ENCODE measurements at regions not wholly inside any gene's neighbourhood (a gene's known extent, or its start where the extent isn't known, plus 50 kb on each side); places are given as distances from the start of the nearest gene placed in this dataset.

- DNase-seq = no peak
Observed at GRCh38 chr2:217445723-217446122, 557.1 kb downstream of the TNS1 start.

GRCh38 chr2:217444932-217445331 is 557.9 kb downstream of the TNS1 start:
- DNase-seq = no peak

DNA sequence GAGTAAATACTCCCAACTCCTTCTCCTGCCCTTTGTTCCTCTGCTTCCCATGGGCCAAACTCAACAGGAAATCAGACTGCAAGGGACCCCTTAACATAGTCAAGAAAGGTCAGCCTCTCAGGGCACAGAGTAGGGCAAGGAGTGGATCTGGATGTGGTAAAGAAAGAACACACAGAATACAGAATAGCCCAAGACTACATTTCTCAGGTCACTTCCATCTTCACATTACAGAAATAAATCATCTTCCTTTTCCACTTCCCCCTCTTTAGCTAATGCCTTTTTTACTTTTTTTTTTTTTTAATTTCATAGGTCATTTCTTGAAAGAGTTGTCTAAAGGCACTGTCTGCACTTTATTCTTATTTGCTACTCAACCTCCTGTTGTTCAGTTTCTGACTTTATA is 558.3 kb downstream of the TNS1 start:
- no peak for DNase-seq

GRCh38 chr2:217443601-217444000 is 559.2 kb downstream of the TNS1 start:
- no peak for DNase-seq

DNA sequence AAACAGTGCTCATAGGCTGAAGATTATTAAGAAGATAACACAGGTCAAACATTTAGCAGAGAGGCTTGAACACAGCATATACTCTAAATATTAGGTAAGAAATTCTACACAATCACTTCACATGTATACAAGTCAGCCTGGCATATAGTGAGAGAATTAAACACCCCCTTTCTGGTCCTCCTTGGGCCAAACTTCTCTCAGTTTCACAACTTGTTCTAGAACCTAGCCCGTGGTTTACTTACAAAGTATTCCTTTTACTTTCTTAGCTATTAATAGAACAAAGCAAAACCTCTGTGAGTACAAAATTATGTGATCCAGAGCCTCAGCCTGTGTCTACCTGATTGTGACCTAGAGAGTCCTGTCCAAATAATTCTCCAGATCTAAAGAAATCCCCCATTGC is 562.8 kb downstream of the TNS1 start:
- DNase-seq = no peak

DNA sequence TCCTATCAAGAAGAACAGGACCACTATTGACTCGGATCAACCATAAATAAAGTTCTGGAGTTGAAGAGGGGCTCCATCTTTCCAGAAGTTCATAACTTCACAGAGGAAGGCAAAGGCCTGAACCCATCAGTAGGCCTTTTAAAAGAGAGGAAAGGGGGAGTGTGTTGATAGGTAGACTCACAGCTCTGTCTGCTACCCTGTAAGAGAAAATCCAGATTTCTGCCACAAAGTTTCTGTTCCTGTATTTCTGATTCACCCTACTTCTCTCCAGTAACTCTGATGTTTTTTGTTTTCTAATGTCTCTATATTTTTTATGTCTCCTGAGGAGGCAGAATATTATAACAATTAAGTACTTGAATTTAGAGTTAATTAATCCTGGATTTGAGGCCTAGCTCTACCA is 564.0 kb downstream of the TNS1 start:
- DNase-seq = no peak

DNA sequence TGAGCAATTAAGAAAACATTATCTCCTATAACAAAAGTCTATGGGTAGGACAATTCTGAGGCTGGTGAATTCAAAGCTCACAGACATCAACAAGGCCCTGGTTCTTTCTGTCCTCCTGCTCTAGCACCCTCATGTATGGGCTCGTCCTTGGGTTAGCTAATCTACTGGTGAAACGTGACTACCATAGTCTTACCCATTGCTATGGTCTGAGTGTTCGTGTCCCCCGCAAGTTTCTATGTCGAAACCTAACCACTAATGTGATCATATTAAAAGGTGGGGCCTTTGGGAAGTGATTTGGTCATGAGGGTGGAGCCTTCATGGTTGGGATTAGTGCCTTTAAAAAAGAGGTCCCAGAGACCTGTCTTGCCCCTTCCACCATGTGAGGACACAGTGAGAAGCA is 564.7 kb downstream of the TNS1 start:
- no peak for DNase-seq

GRCh38 chr2:217437290-217437870 is 565.4 kb downstream of the TNS1 start:
- DNase-seq = no peak

DNA sequence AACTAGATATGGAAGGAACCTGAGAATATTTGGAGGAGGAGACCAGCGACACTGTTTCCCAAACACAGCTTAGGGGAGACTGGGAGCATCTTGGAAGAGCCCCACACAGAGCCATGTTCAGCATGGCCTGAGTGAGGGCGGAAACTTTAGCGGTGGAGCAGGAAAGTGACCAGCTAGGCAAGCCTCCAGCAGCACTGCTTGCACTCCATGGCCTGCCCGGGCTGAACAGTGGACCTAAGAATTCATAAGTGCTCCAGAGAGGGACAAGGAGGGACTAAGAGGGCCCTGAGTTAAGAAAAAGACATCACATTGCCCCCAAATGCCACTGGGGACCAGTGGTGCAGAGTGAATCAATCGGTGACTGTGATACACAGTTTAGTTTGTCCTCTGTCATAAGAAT is 566.4 kb downstream of the TNS1 start:
- DNase-seq = no peak

DNA sequence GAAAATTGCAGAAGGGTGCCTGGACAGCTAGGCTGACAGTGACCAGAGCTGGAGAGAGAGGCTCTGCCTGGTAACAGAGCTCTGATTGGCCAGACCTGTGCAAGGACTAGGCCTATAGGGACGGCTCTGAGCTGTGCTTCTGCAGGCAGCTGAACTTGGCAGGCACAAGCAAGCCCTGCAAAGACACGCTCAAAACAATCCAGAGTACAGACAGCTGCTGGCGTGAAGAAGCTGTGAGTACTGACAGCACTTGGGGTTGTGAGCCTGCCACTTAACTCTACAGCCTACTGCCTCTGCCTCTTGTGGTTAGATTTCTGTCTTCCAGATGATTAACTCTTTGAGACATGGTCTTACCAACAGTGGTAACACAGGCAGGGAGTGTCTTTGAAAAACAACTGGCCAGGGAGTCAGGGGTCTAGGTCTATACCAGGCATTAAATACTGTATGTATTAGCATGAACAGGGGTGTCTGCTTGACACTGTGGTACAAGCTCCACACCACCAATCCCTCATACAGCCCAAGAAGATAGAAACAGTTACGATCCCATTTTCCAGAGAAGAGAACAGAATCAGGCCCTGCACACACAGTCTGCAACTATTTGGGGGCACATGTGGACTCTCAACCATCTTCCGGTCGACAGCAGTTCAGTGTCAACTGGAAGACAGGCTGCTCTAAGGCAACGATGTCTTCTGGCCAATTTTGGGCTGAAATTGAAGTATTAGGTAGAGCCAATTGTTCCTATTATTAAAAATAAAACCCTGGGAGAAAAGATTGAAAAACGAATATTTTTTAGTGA is 568.4 kb downstream of the TNS1 start:
- peak in 56 of 58 donors; percentile 13 to 95 (median 84) for DNase-seq

- no peak for DNase-seq
Observed at GRCh38 chr2:217433522-217433921, 569.3 kb downstream of the TNS1 start.

- DNase-seq = no peak
Observed at GRCh38 chr2:217431577-217432269, 571.1 kb downstream of the TNS1 start.

- no peak for DNase-seq
Observed at GRCh38 chr2:217430916-217431576, 571.2 kb upstream of the TNP1 start.

DNA sequence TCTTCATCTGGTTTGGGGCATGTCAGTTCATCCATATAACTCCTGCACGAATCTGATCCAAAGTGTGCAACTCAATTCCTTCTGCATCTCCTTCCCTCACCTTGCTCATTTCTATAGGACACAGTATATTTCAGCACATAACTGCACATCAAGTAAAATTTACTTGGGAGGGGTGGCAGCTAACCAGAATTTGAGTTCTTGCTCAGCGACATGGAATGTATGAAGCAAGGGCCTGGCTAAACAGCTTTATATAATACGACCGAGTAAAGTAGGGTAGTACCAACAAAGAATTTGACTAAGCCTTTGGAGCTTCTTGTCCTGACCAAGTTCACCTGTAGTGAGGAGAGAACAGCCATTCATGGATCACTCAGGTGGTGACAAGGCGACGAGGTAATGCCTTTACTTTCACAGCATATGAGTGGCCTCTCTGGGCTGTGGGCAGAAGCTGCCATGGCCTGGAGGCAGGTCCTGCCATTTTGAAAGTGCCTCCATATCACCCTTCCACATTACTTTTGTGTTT is 570.2 kb upstream of the TNP1 start:
- no peak for DNase-seq

GRCh38 chr2:217421834-217422233 is 562.0 kb upstream of the TNP1 start:
- no peak for DNase-seq

GRCh38 chr2:217420854-217421253 is 561.0 kb upstream of the TNP1 start:
- DNase-seq = no peak

GRCh38 chr2:217419055-217419671 is 559.3 kb upstream of the TNP1 start:
- no peak for DNase-seq

DNA sequence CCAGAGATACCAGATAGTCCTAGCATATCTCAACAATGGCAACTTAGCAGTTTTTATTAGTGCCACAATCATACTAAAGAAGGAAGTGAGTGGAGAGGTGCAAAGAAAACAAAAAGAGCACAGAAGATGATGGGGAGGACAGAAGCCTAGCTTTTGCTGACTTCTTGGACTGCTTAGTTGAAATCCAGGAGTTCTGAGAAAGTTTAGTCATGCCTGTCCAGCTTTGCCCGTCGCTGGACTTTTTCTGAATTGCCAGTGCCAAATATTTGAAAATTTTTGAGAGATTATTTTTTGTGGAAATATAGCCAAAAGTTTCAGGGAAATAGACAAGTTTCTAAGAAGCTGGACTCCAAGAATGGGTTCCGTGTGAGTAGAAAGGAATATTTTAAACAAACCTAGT is 558.7 kb upstream of the TNP1 start:
- DNase-seq = no peak

GRCh38 chr2:217418090-217418489 is 558.2 kb upstream of the TNP1 start:
- no peak for DNase-seq

- no peak for DNase-seq
Observed at GRCh38 chr2:217417536-217417935, 557.7 kb upstream of the TNP1 start.

DNA sequence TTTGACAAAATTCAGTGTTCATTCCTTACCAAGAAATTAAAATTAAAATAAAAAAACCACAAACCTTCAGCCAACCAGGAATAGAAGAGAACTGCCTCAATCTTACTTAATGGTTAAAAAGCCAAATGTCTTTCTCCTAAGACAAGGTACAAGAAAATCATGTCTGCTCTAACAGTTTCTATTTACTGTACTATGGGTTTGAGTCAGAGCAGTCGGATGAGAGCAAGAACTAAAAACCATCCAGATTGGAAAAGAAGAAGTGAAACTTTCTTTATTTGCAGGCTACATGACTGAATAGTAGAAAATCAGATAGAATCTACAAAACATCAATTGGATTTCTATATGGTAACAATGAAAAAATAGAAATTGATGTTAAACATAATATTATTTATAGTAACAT is 555.5 kb upstream of the TNP1 start:
- no peak for DNase-seq
